ENCODE measurements at regions not wholly inside any gene's neighbourhood (a gene's known extent, or its start where the extent isn't known, plus 50 kb on each side); places are given as distances from the start of the nearest gene placed in this dataset.
"Not testable (repeated sequence)": the region's sequence is repeated elsewhere in the genome, so short reads cannot be mapped to it uniquely, and the experiment has no call there.

DNA sequence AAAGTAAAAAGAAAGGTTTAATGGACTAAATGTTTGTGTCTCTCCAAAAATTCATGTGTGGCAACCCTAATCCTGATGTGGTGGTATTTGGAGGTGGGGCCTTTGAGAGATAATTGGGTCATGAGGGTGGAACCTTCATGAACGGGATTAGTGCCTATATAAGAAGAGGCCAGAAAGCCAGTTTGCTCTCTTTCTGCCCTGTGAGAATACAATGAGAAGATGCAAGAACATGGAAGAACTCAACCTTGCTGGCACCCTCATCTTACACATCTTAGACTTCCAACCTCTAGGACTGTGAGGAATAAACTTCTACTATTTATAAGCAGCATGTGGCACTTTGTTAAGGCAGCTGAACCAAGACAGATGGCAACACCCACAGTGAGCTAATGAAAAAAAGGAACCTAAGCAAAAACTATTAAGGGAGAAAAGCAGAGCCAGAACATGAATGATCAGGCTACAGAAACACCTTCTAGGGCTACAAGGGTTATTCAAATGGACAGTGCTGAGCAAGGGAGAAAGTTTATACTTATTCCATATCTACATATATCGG, 159.5 kb downstream of the PLK2 start:
- Histone ChIP-seq H3K4me3 (no peak overlapping the region), H3K4me1 (no peaks in the 10 kb centered on the region), H3K27ac (no peak overlapping the region), H3K36me3 (no peaks in the 10 kb centered on the region), H3K9me3 (replicated peaks) (0 out of 2 replicates have a peak, but pooled peaks cover 2% of the 10 kb centered on the region), H3K27me3 (no peaks in the 10 kb centered on the region)
- no peak for DNase-seq

GRCh38 chr5:58299256-58299655, 160.6 kb downstream of the PLK2 start:
- no peak overlapping the region for H3K27ac ChIP-seq
- no peak for DNase-seq
- no peaks in the 10 kb centered on the region for H3K4me1 ChIP-seq
- H3K9me3 ChIP-seq (replicated peaks): 0 out of 2 replicates have a peak, but pooled peaks cover 2% of the 10 kb centered on the region
- H3K4me3 ChIP-seq: no peak overlapping the region
- H3K27me3 ChIP-seq: no peaks in the 10 kb centered on the region
- no peaks in the 10 kb centered on the region for H3K36me3 ChIP-seq

GRCh38 chr5:58294598-58295305, 165.1 kb downstream of the PLK2 start:
- Histone ChIP-seq H3K27ac (no peak overlapping the region), H3K36me3 (no peaks in the 10 kb centered on the region), H3K27me3 (no peaks in the 10 kb centered on the region), H3K9me3 (replicated peaks) (no peaks in the 10 kb centered on the region), H3K4me3 (no peak overlapping the region), H3K4me1 (no peaks in the 10 kb centered on the region)
- DNase-seq: no peak

DNA sequence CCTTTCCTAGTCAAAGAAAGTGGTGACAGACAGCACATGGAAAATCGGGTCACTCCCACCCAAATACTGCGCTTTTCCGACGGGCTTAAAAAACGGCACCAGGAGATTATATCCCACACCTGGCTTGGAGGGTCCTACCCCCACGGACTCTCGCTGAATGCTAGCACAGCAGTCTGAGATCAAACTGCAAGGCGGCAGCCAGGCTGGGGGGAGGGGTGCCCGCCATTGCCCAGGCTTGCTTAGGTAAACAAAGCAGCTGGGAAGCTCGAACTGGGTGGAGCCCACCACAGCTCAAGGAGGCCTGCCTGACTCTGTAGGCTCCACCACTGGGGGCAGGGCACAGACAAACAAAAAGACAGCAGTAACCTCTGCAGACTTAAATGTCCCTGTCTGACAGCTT, 171.6 kb downstream of the PLK2 start:
- not testable (repeated sequence) for H3K27ac ChIP-seq; H3K9me3 ChIP-seq (replicated peaks); H3K4me1 ChIP-seq; H3K36me3 ChIP-seq; H3K4me3 ChIP-seq; H3K27me3 ChIP-seq
- DNase-seq: peak in 1 of 2 experiments; percentile 25

DNA sequence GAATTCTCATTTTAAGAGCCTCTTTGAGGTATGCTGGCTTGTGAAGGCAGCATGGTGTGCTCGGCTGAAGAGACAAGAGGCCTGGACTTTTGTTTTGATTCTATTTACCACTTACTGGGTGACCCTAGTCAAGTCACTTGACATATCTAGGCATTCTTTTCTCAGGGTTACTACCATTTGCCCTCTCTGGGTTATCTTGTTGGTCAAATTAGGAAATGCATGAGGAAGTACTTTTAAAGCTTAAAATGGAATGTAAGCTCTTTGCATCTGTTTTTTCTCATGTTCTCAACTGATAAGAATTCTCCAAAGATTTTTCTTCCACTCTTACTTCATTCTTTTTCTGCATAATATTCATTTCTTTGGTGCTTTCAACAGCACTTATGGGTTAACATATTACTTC, 173.1 kb downstream of the PLK2 start:
- DNase-seq: no peak
- H3K27me3 ChIP-seq: no peaks in the 10 kb centered on the region

DNA sequence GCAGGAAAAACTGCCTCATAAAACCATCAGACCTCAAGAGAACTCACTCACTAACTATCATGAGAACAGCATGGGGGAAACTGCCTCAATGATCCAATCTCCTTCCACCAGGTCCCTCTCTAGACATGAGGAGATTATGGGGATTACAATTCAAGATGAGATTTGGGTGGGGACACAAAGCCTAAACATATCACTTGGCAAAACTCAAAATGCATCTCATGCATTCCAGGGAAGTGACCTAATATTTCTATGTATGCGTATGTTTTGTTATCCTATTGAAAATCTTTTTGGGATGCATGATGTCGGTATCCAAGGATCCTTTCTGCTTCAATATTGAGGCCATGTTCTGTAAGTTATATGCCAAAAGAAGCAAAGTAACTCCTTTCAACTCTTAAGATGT, 174.0 kb downstream of the PLK2 start:
- Histone ChIP-seq H3K36me3 (no peaks in the 10 kb centered on the region), H3K9me3 (replicated peaks) (no peaks in the 10 kb centered on the region), H3K4me1 (no peaks in the 10 kb centered on the region), H3K27ac (no peak overlapping the region), H3K27me3 (no peaks in the 10 kb centered on the region), H3K4me3 (no peak overlapping the region)
- no peak for DNase-seq

More for the DNA sequence above, 173.1 kb downstream of the PLK2 start:
- no peaks in the 10 kb centered on the region for H3K36me3 ChIP-seq
- H3K4me1 ChIP-seq: no peaks in the 10 kb centered on the region
- no peaks in the 10 kb centered on the region for H3K9me3 ChIP-seq (replicated peaks)
- H3K4me3 ChIP-seq: no peak overlapping the region
- no peak overlapping the region for H3K27ac ChIP-seq

- Histone ChIP-seq H3K4me1 (no peaks in the 10 kb centered on the region), H3K9me3 (replicated peaks) (no peaks in the 10 kb centered on the region), H3K36me3 (no peaks in the 10 kb centered on the region), H3K27me3 (no peaks in the 10 kb centered on the region), H3K4me3 (no peak overlapping the region), H3K27ac (no peak overlapping the region)
- DNase-seq: no peak
Observed at GRCh38 chr5:58284886-58285285, 175.0 kb downstream of the PLK2 start.

DNA sequence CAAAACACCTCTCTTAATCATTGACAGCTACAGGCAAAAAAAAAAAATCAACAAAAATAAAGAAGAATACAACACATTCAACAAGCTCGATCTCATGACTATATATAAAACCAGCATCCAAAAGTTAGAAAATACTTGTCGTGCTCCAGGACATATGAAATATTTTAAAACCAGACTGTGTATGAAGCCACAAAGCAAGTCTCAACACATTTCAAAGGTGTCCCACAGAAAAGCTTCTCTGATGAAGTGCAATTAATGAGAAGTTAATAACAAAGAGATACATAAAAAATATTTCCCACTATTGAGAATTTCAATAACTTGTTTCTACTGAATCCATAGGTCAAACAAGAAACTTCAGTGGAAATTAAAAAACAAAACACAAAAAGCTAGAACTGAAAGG, 178.7 kb downstream of the PLK2 start:
- no peak for DNase-seq
- Histone ChIP-seq H3K27ac (no peak overlapping the region), H3K4me3 (no peak overlapping the region), H3K27me3 (no peaks in the 10 kb centered on the region), H3K36me3 (no peaks in the 10 kb centered on the region), H3K9me3 (replicated peaks) (no peaks in the 10 kb centered on the region), H3K4me1 (no peaks in the 10 kb centered on the region)

DNA sequence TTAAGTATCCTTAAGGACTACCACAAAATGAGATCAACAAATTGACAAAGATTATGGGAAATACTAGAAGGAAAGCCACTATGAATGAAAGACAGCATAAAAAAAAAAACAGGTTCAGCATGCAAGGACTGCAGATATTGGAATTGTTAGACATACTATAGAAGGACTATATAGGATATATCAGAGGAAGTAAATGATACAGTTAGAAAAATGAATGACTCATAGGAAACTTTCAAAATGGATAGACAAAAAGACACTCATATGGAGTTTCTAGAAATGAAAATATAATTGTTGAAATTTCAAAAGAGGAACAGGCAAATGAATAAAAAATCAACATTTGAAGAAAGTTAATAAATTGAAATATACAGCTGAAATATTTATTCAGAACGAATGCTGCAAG, 180.6 kb downstream of the PLK2 start:
- Histone ChIP-seq H3K4me3 (no peak overlapping the region), H3K27ac (no peak overlapping the region), H3K27me3 (no peaks in the 10 kb centered on the region), H3K9me3 (replicated peaks) (no peaks in the 10 kb centered on the region), H3K36me3 (0 out of 2 replicates have a peak, but pooled peaks cover 3% of the 10 kb centered on the region), H3K4me1 (no peaks in the 10 kb centered on the region)
- DNase-seq: no peak

- H3K27ac ChIP-seq: no peak overlapping the region
- peaks cover 3% of the 10 kb centered on the region for H3K4me1 ChIP-seq
- H3K9me3 ChIP-seq (replicated peaks): no peaks in the 10 kb centered on the region
- no peak overlapping the region for H3K4me3 ChIP-seq
- DNase-seq: no peak
- H3K27me3 ChIP-seq: no peaks in the 10 kb centered on the region
- 0 out of 2 replicates have a peak, but pooled peaks cover 3% of the 10 kb centered on the region for H3K36me3 ChIP-seq
Observed at GRCh38 chr5:58276431-58276830, 183.5 kb downstream of the PLK2 start.

DNA sequence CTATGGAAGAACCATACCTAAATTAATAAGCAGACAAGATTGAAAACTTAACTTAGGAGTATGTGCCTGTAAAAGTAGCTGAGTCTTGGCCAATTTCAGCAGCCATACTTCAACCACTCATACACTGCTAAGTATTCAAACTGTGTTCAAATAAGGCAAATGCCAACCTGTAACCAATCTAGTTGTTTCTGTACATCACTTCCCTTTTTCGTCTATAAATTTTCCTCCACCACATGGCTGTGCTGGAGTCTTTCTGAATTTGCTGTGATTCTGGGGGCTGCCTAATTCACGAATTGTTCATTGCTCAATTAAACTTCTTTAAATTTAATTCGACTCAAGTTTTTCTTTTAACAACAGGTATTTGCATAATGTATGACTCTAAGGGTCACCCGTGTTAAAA, 184.4 kb downstream of the PLK2 start:
- Histone ChIP-seq H3K36me3 (0 out of 2 replicates have a peak, but pooled peaks cover 3% of the 10 kb centered on the region), H3K27ac (no peak overlapping the region), H3K4me1 (peaks cover 3% of the 10 kb centered on the region), H3K9me3 (replicated peaks) (no peaks in the 10 kb centered on the region), H3K4me3 (no peak overlapping the region), H3K27me3 (no peaks in the 10 kb centered on the region)
- no peak for DNase-seq

DNA sequence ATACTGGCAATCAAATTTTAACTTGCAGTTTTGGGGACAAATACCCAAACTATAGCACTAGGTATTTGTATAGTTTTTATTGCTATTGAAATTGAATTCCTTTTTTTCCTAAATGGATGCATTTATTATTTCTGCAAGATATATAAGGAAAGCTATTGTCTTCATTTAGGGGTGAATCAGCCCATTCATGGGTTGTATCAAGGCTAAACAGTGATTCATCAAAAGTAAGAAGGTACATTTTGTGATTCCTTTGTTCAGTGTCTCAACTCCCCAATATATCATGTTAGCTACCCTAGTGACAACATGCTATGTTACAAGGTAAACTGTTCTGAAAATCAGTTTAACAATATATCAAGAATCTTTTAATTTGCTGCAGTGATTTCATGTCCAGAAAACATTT, 185.7 kb downstream of the PLK2 start:
- Histone ChIP-seq H3K27ac (no peak overlapping the region), H3K9me3 (replicated peaks) (no peaks in the 10 kb centered on the region), H3K4me3 (no peak overlapping the region), H3K4me1 (peaks cover 3% of the 10 kb centered on the region), H3K36me3 (0 out of 2 replicates have a peak, but pooled peaks cover 3% of the 10 kb centered on the region), H3K27me3 (no peaks in the 10 kb centered on the region)
- no peak for DNase-seq

GRCh38 chr5:58273711-58274110, 186.2 kb downstream of the PLK2 start:
- DNase-seq: no peak
- H3K36me3 ChIP-seq: 0 out of 2 replicates have a peak, but pooled peaks cover 3% of the 10 kb centered on the region
- no peaks in the 10 kb centered on the region for H3K27me3 ChIP-seq
- H3K4me3 ChIP-seq: no peak overlapping the region
- H3K9me3 ChIP-seq (replicated peaks): no peaks in the 10 kb centered on the region
- H3K27ac ChIP-seq: no peak overlapping the region
- peaks cover 3% of the 10 kb centered on the region for H3K4me1 ChIP-seq

GRCh38 chr5:58268268-58268667, 191.6 kb downstream of the PLK2 start:
- DNase-seq: no peak
- H3K4me1 ChIP-seq: peaks cover 3% of the 10 kb centered on the region

GRCh38 chr5:58266402-58266801, 193.5 kb downstream of the PLK2 start:
- Histone ChIP-seq H3K27me3 (no peaks in the 10 kb centered on the region), H3K4me1 (no peaks in the 10 kb centered on the region), H3K36me3 (no peaks in the 10 kb centered on the region), H3K27ac (no peak overlapping the region), H3K9me3 (replicated peaks) (no peaks in the 10 kb centered on the region), H3K4me3 (no peak overlapping the region)
- peak in 1 of 2 experiments; percentile 16 for DNase-seq

More at GRCh38 chr5:58268268-58268667, 191.6 kb downstream of the PLK2 start:
- H3K27ac ChIP-seq: no peak overlapping the region
- no peak overlapping the region for H3K4me3 ChIP-seq
- H3K27me3 ChIP-seq: no peaks in the 10 kb centered on the region
- no peaks in the 10 kb centered on the region for H3K36me3 ChIP-seq
- no peaks in the 10 kb centered on the region for H3K9me3 ChIP-seq (replicated peaks)
